HL-60 (cell line): ENCODE measurements at regions not wholly inside any gene's neighbourhood (a gene's known extent, or its start where the extent isn't known, plus 50 kb on each side); places are given as distances from the start of the nearest gene placed in this dataset.
"Not testable (repeated sequence)": the region's sequence is repeated elsewhere in the genome, so short reads cannot be mapped to it uniquely, and the experiment has no call there.

ENCODE experiments used
- DNase-seq, 2 experiments: peaks; one replicate each; pipeline ENCODE4 v3.0.0-alpha.2; 2010 to 2020; ENCODE audit warnings: low read depth in 1 of 2, low spot score in 1 of 2
- H3K27ac ChIP-seq: fragments of 250-450 bp; sonication (Bioruptor Pico); replicated peaks from 2 replicates; pipeline ENCODE4 v1.5.1; 2020; ENCODE audit warnings: mild to moderate bottlenecking, moderate library complexity
- H3K27me3 ChIP-seq: fragments of 250-450 bp; sonication (Bioruptor Pico); 2 replicates; pipeline ENCODE4 v1.5.1; 2021; ENCODE audit warnings: mild to moderate bottlenecking, moderate library complexity; ENCODE audit not compliant: insufficient read depth, poor library complexity, severe bottlenecking
- H3K4me3 ChIP-seq: replicated peaks from 2 replicates; pipeline ENCODE4 v1.5.1; 2011; ENCODE audit warnings: mild to moderate bottlenecking, control low read depth, low read length; ENCODE audit not compliant: insufficient read depth
- CTCF ChIP-seq: IDR thresholded peaks from one replicate; pipeline ENCODE4 v1.5.1; 2011; ENCODE audit warnings: low read length, control low read depth, inconsistent platforms; ENCODE audit not compliant: insufficient read depth
- GABPA ChIP-seq: IDR thresholded peaks from 2 replicates; pipeline ENCODE4 v1.6.1; 2012; ENCODE audit warnings: low read depth
- POLR2AphosphoS5 ChIP-seq: IDR thresholded peaks from 2 replicates; pipeline ENCODE4 v1.6.1; 2012; ENCODE audit warnings: low read depth
- REST ChIP-seq: IDR thresholded peaks from 2 replicates; pipeline ENCODE4 v1.6.1; 2012; ENCODE audit warnings: low read depth; ENCODE audit not compliant: insufficient replicate concordance
- SPI1 ChIP-seq: IDR thresholded peaks from 2 replicates; pipeline ENCODE4 v1.6.1; 2012; ENCODE audit warnings: low read depth, mild to moderate bottlenecking, borderline replicate concordance

- no peak overlapping the region for H3K4me3 ChIP-seq
- no peak overlapping the region for H3K27ac ChIP-seq
- no peak for TF ChIP-seq CTCF
- TF ChIP-seq REST, result no peak
- TF ChIP-seq POLR2AphosphoS5, result no peak
- no peaks in the 10 kb centered on the region for H3K27me3 ChIP-seq
- no peak for DNase-seq
Observed at GRCh38 chr22:34416022-34416860, 496.0 kb upstream of the LARGE1 start.

- not testable (repeated sequence) for DNase-seq, H3K4me3 ChIP-seq, H3K27me3 ChIP-seq, H3K27ac ChIP-seq
Observed at GRCh38 chr22:34422948-34423347, 502.7 kb upstream of the LARGE1 start.

- no peak for DNase-seq
- Histone ChIP-seq H3K27me3 (no peaks in the 10 kb centered on the region), H3K27ac (no peak overlapping the region), H3K4me3 (no peak overlapping the region)
- no peak for TF ChIP-seq POLR2AphosphoS5
- TF ChIP-seq SPI1, result no peak
- TF ChIP-seq REST, result no peak
- TF ChIP-seq GABPA, result no peak
- no peak for TF ChIP-seq CTCF
Observed at GRCh38 chr22:34427436-34427835, 507.2 kb upstream of the LARGE1 start.

GRCh38 chr22:34427841-34428240, 507.6 kb upstream of the LARGE1 start:
- DNase-seq, result no peak
- TF ChIP-seq GABPA (no peak), CTCF (no peak), REST (no peak), SPI1 (no peak), POLR2AphosphoS5 (no peak)
- Histone ChIP-seq H3K27me3 (no peaks in the 10 kb centered on the region), H3K27ac (no peak overlapping the region), H3K4me3 (no peak overlapping the region)
